PFSK-1 (cell line): ENCODE measurements at regions not wholly inside any gene's neighbourhood (a gene's known extent, or its start where the extent isn't known, plus 50 kb on each side); places are given as distances from the start of the nearest gene placed in this dataset.

Experiments used
- FOXP2 ChIP-seq: optimal IDR thresholded peaks from 2 replicates; pipeline ENCODE3; 2011; ENCODE audit warnings: borderline replicate concordance, control low read depth, inconsistent platforms; ENCODE audit not compliant: insufficient read depth; ENCODE audit errors: extremely low read length, extremely low read depth
- POLR2AphosphoS5 ChIP-seq: IDR thresholded peaks from 2 replicates; pipeline ENCODE4 v1.6.1; 2012; ENCODE audit warnings: low read depth, mild to moderate bottlenecking, control low read depth, low read length, moderate library complexity
- SIN3A ChIP-seq: IDR thresholded peaks from 2 replicates; pipeline ENCODE4 v1.6.1; 2012; ENCODE audit warnings: mild to moderate bottlenecking, low read length, moderate library complexity, borderline replicate concordance; ENCODE audit not compliant: insufficient read depth
- TAF1 ChIP-seq: IDR thresholded peaks from 2 replicates; pipeline ENCODE4 v1.6.1; 2012; ENCODE audit warnings: low read length, control low read depth, borderline replicate concordance; ENCODE audit not compliant: insufficient read depth
- TF ChIP-seq, protein P1 (sequence below), 2 experiments: IDR thresholded peaks; 2 replicates each; pipeline versions ENCODE4 v1.6.1 to v1.8.0; 2011 to 2012; ENCODE audit warnings: low read depth in 2 of 2, low read length in 2 of 2, control low read depth in 1 of 2, inconsistent platforms in 1 of 2, mild to moderate bottlenecking in 1 of 2, moderate library complexity in 1 of 2; ENCODE audit not compliant: insufficient read depth in 1 of 2

DNA sequence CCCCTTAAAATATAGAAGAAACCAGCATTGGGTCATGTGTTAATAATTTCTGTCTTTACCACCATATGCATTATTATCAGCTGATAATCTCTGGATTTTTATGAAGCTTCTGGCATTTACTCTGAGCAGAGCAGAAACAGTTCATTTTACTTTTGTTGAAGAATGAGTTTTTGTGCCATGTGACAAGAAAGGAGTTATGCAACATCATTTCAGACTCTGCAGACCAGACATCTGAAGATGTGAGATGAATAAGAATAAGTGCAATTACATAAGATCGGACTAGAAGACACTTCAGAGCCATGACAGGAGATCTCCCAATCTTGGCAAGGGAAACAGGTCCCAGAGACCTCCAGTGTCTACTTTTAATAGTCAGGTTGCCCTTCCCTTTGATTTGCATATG is 869.4 kb upstream of the VRK2 start:
- TF ChIP-seq SIN3A (no peak), POLR2AphosphoS5 (no peak), TAF1 (no peak), FOXP2 (no peak)
- TF ChIP-seq, protein P1, sequence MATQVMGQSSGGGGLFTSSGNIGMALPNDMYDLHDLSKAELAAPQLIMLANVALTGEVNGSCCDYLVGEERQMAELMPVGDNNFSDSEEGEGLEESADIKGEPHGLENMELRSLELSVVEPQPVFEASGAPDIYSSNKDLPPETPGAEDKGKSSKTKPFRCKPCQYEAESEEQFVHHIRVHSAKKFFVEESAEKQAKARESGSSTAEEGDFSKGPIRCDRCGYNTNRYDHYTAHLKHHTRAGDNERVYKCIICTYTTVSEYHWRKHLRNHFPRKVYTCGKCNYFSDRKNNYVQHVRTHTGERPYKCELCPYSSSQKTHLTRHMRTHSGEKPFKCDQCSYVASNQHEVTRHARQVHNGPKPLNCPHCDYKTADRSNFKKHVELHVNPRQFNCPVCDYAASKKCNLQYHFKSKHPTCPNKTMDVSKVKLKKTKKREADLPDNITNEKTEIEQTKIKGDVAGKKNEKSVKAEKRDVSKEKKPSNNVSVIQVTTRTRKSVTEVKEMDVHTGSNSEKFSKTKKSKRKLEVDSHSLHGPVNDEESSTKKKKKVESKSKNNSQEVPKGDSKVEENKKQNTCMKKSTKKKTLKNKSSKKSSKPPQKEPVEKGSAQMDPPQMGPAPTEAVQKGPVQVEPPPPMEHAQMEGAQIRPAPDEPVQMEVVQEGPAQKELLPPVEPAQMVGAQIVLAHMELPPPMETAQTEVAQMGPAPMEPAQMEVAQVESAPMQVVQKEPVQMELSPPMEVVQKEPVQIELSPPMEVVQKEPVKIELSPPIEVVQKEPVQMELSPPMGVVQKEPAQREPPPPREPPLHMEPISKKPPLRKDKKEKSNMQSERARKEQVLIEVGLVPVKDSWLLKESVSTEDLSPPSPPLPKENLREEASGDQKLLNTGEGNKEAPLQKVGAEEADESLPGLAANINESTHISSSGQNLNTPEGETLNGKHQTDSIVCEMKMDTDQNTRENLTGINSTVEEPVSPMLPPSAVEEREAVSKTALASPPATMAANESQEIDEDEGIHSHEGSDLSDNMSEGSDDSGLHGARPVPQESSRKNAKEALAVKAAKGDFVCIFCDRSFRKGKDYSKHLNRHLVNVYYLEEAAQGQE (IDR thresholded peaks at IDR 0.05; ENCODE audit: insufficient read depth in 1 of 2, low read depth in 2 of 2, low read length in 2 of 2) = no peak
